Osteocyte (in vitro differentiated cells): ENCODE measurements at regions not wholly inside any gene's neighbourhood (a gene's known extent, or its start where the extent isn't known, plus 50 kb on each side); places are given as distances from the start of the nearest gene placed in this dataset.

ENCODE experiments used
- DNase-seq: peaks from one replicate; pipeline ENCODE4 v3.0.0; 2021; ENCODE audit warnings: mixed read lengths; ENCODE audit not compliant: unreplicated experiment; ENCODE audit errors: extremely low spot score
- H3K27ac Mint-ChIP-seq: one replicate; pipeline ENCODE4 v1.8.0; 2021; ENCODE audit warnings: mild to moderate bottlenecking, mixed read lengths; ENCODE audit not compliant: unreplicated experiment
- H3K27me3 Mint-ChIP-seq: one replicate; pipeline ENCODE4 v1.8.0; 2021; ENCODE audit warnings: mixed read lengths; ENCODE audit not compliant: unreplicated experiment
- H3K36me3 Mint-ChIP-seq: one replicate; pipeline ENCODE4 v1.8.0; 2021; ENCODE audit warnings: mixed read lengths; ENCODE audit not compliant: unreplicated experiment
- H3K4me1 Mint-ChIP-seq: one replicate; pipeline ENCODE4 v1.8.0; 2021; ENCODE audit warnings: mixed read lengths; ENCODE audit not compliant: unreplicated experiment
- H3K4me3 Mint-ChIP-seq: one replicate; pipeline ENCODE4 v1.8.0; 2021; ENCODE audit warnings: mild to moderate bottlenecking, moderate library complexity, mixed read lengths; ENCODE audit not compliant: unreplicated experiment
- H3K9me3 Mint-ChIP-seq: one replicate; pipeline ENCODE4 v1.8.0; 2021; ENCODE audit warnings: mixed read lengths; ENCODE audit not compliant: unreplicated experiment
- TF ChIP-seq, protein P1 (sequence below): fragments of 200-600 bp; sonication (generic); IDR thresholded peaks from 2 replicates; pipeline ENCODE4 v1.5.0; 2021; ENCODE audit warnings: antibody characterized with exemption, mild to moderate bottlenecking, moderate library complexity

GRCh38 chr7:15854841-15855524, 168.5 kb upstream of the MEOX2 start:
- TF ChIP-seq, protein P1, sequence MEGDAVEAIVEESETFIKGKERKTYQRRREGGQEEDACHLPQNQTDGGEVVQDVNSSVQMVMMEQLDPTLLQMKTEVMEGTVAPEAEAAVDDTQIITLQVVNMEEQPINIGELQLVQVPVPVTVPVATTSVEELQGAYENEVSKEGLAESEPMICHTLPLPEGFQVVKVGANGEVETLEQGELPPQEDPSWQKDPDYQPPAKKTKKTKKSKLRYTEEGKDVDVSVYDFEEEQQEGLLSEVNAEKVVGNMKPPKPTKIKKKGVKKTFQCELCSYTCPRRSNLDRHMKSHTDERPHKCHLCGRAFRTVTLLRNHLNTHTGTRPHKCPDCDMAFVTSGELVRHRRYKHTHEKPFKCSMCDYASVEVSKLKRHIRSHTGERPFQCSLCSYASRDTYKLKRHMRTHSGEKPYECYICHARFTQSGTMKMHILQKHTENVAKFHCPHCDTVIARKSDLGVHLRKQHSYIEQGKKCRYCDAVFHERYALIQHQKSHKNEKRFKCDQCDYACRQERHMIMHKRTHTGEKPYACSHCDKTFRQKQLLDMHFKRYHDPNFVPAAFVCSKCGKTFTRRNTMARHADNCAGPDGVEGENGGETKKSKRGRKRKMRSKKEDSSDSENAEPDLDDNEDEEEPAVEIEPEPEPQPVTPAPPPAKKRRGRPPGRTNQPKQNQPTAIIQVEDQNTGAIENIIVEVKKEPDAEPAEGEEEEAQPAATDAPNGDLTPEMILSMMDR = no peak
- DNase-seq = no peak
- Mint-ChIP-seq H3K4me3 (no peak overlapping the region), H3K27ac (no peak overlapping the region), H3K9me3 (peaks cover 7% of the 10 kb centered on the region), H3K27me3 (no peaks in the 10 kb centered on the region), H3K36me3 (no peaks in the 10 kb centered on the region), H3K4me1 (peaks cover 15% of the 10 kb centered on the region)

GRCh38 chr7:15853832-15854470, 167.5 kb upstream of the MEOX2 start:
- TF ChIP-seq, protein P1 = no peak
- no peak overlapping the region for H3K4me3 Mint-ChIP-seq
- H3K4me1 Mint-ChIP-seq = peaks cover 15% of the 10 kb centered on the region
- no peaks in the 10 kb centered on the region for H3K36me3 Mint-ChIP-seq
- no peak for DNase-seq
- H3K27me3 Mint-ChIP-seq = no peaks in the 10 kb centered on the region
- no peak overlapping the region for H3K27ac Mint-ChIP-seq
- no peaks in the 10 kb centered on the region for H3K9me3 Mint-ChIP-seq

DNA sequence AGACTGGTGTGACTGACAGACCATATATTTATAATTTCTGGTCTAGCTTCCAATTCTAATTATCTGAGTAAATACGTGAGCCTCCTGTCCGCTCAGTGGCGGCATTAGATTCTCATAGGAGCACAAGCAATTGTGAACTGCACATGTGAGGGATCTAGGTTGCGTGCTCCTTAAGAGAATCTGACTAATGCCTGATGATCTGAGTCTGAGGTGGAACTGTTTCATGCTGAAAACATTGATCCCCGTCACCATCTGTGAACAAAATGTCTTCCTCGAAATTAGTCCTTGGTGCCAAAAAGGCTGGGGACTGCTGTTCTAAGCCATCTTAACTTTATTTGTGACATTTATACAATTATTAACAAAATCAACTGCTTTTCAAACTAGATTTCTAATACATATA, 164.7 kb upstream of the MEOX2 start:
- Mint-ChIP-seq H3K4me1 (peaks cover 12% of the 10 kb centered on the region), H3K27me3 (no peaks in the 10 kb centered on the region), H3K27ac (no peak overlapping the region), H3K4me3 (no peak overlapping the region), H3K9me3 (no peaks in the 10 kb centered on the region), H3K36me3 (no peaks in the 10 kb centered on the region)
- TF ChIP-seq, protein P1 = no peak
- no peak for DNase-seq

DNA sequence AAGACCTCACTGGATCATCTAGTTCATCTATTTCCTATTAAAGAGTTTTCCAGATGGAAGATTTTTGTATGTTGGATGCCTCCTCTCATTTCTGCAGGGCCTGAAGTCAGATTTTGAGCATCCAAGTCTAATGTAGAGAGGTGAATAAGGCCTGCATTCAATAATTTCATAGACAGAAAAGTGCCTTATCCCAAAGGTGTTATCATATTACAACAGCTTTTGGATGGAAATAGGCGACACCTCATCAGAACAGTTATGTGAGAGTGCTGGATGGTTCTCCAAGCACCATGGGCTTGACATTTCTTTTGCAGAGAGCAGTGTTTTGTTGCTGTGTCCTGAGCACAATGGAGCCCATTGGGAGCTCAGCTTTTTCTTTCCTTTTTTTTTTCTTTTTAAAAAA, 162.4 kb upstream of the MEOX2 start:
- no peaks in the 10 kb centered on the region for H3K4me1 Mint-ChIP-seq
- H3K27ac Mint-ChIP-seq = no peak overlapping the region
- no peaks in the 10 kb centered on the region for H3K9me3 Mint-ChIP-seq
- no peak for DNase-seq
- no peak overlapping the region for H3K4me3 Mint-ChIP-seq
- TF ChIP-seq, protein P1 = no peak
- H3K36me3 Mint-ChIP-seq = no peaks in the 10 kb centered on the region
- no peaks in the 10 kb centered on the region for H3K27me3 Mint-ChIP-seq

GRCh38 chr7:15848362-15848761, 161.9 kb upstream of the MEOX2 start:
- Mint-ChIP-seq H3K4me1 (no peaks in the 10 kb centered on the region), H3K27ac (no peak overlapping the region), H3K4me3 (no peak overlapping the region), H3K36me3 (no peaks in the 10 kb centered on the region), H3K27me3 (no peaks in the 10 kb centered on the region), H3K9me3 (no peaks in the 10 kb centered on the region)
- TF ChIP-seq, protein P1 = no peak
- DNase-seq = no peak
